Fibroblast of lung (primary cell): ENCODE measurements at regions not wholly inside any gene's neighbourhood (a gene's known extent, or its start where the extent isn't known, plus 50 kb on each side); places are given as distances from the start of the nearest gene placed in this dataset.

ENCODE experiments used
- DNase-seq, 2 donors: peaks; one replicate each; pipeline versions ENCODE4 v3.0.0 to v3.0.0-alpha.2; 2010; ENCODE audit warnings: low read depth in 2 of 2
- H2AFZ ChIP-seq: 2 replicates; pipeline ENCODE4 v1.5.1; 2012; ENCODE audit warnings: low read length, control low read depth, inconsistent platforms
- H3K27ac ChIP-seq: 2 replicates; pipeline ENCODE4 v1.5.1; 2011; ENCODE audit warnings: low read length, control low read depth; ENCODE audit not compliant: insufficient read depth
- H3K27me3 ChIP-seq: 2 replicates; pipeline ENCODE4 v1.5.1; 2011; ENCODE audit warnings: mild to moderate bottlenecking, low read length; ENCODE audit not compliant: control insufficient read depth, insufficient read depth
- H3K36me3 ChIP-seq: 2 replicates; pipeline ENCODE4 v1.5.1; 2011; ENCODE audit warnings: low read length; ENCODE audit not compliant: control insufficient read depth, insufficient read depth
- H3K4me1 ChIP-seq: 2 replicates; pipeline ENCODE4 v1.5.1; 2011; ENCODE audit warnings: low read length; ENCODE audit not compliant: control insufficient read depth, insufficient read depth; ENCODE audit errors: extremely low read depth
- H3K4me2 ChIP-seq: 2 replicates; pipeline ENCODE4 v1.5.1; 2011; ENCODE audit warnings: low read length, control low read depth; ENCODE audit not compliant: insufficient read depth; ENCODE audit errors: extremely low read depth
- H3K4me3 ChIP-seq, 4 experiments: fragments of 200-600 bp in 1 of 4; sonication (generic) in 1 of 4; replicated peaks in 1 of 4; 2 replicates each; pipeline ENCODE4 v1.5.1; 2011 to 2016; ENCODE audit warnings: low read length in 4 of 4, low read depth in 3 of 4, mild to moderate bottlenecking in 3 of 4, control low read depth in 2 of 4, inconsistent platforms in 1 of 4, mixed read lengths in 1 of 4; ENCODE audit not compliant: insufficient read depth in 1 of 4; ENCODE audit errors: control extremely low read depth in 1 of 4
- H3K79me2 ChIP-seq: 2 replicates; pipeline ENCODE4 v1.5.1; 2012; ENCODE audit warnings: mild to moderate bottlenecking, low read length, inconsistent platforms; ENCODE audit not compliant: control insufficient read depth, insufficient read depth
- H3K9ac ChIP-seq: 2 replicates; pipeline ENCODE4 v1.5.1; 2011; ENCODE audit warnings: mild to moderate bottlenecking, low read length, control low read depth; ENCODE audit not compliant: insufficient read depth
- H3K9me3 ChIP-seq: 2 replicates; pipeline ENCODE4 v1.5.1; 2012; ENCODE audit warnings: low read depth, low read length; ENCODE audit not compliant: control insufficient read depth, insufficient read depth
- H4K20me1 ChIP-seq: 2 replicates; pipeline ENCODE4 v1.5.1; 2011; ENCODE audit warnings: low read length; ENCODE audit not compliant: control insufficient read depth, insufficient read depth; ENCODE audit errors: extremely low read depth
- CTCF ChIP-seq, 2 donors: IDR thresholded peaks in 1 of 2; conservative IDR thresholded peaks in 1 of 2; 1 replicate in 1 of 2; 2 replicates in 1 of 2; pipeline ENCODE4 v1.5.1; 2011 to 2012; ENCODE audit warnings: low read length in 2 of 2, control low read depth in 1 of 2, inconsistent platforms in 1 of 2, low read depth in 1 of 2, mild to moderate bottlenecking in 1 of 2
- EZH2 ChIP-seq: IDR thresholded peaks from 2 replicates; pipeline ENCODE4 v1.5.1; 2012; ENCODE audit warnings: low read length, control low read depth, mild to moderate bottlenecking; ENCODE audit errors: missing control alignments

GRCh38 chr10:43802988-43803696 lies 154.5 kb upstream of the ZNF32 start:
- H3K4me1 ChIP-seq = no peaks in the 10 kb centered on the region
- H3K9me3 ChIP-seq = no peaks in the 10 kb centered on the region
- H3K9ac ChIP-seq = no peak overlapping the region
- peaks cover 9% of the 10 kb centered on the region for H3K27me3 ChIP-seq
- H3K4me3 ChIP-seq = no peak overlapping the region
- TF ChIP-seq CTCF (conservative IDR thresholded peaks at IDR 0.05 in 1 of 2, IDR thresholded peaks at IDR 0.05 in 1 of 2; ENCODE audit: low read depth in 1 of 2, low read length in 2 of 2) (no peak), EZH2 (no peak)
- H3K79me2 ChIP-seq = no peaks in the 10 kb centered on the region
- no peak overlapping the region for H3K27ac ChIP-seq
- no peak overlapping the region for H3K4me2 ChIP-seq
- no peaks in the 10 kb centered on the region for H4K20me1 ChIP-seq
- no peaks in the 10 kb centered on the region for H3K36me3 ChIP-seq
- DNase-seq = no peak
- no peak overlapping the region for H2AFZ ChIP-seq

GRCh38 chr10:43801626-43802025 lies 152.9 kb upstream of the ZNF32 start:
- no peak for TF ChIP-seq CTCF (conservative IDR thresholded peaks at IDR 0.05 in 1 of 2, IDR thresholded peaks at IDR 0.05 in 1 of 2; ENCODE audit: low read depth in 1 of 2, low read length in 2 of 2)
- TF ChIP-seq EZH2 = no peak

GRCh38 chr10:43801140-43801539 lies 152.5 kb upstream of the ZNF32 start:
- no peak overlapping the region for H3K4me2 ChIP-seq
- TF ChIP-seq CTCF (conservative IDR thresholded peaks at IDR 0.05 in 1 of 2, IDR thresholded peaks at IDR 0.05 in 1 of 2; ENCODE audit: low read depth in 1 of 2, low read length in 2 of 2) (no peak), EZH2 (no peak)
- H4K20me1 ChIP-seq = no peaks in the 10 kb centered on the region
- H3K4me3 ChIP-seq = no peak overlapping the region
- H3K27me3 ChIP-seq = peaks cover 8% of the 10 kb centered on the region
- H3K9me3 ChIP-seq = no peaks in the 10 kb centered on the region
- H3K4me1 ChIP-seq = no peaks in the 10 kb centered on the region
- H2AFZ ChIP-seq = no peak overlapping the region
- no peaks in the 10 kb centered on the region for H3K79me2 ChIP-seq
- H3K36me3 ChIP-seq = no peaks in the 10 kb centered on the region
- H3K27ac ChIP-seq = no peak overlapping the region
- H3K9ac ChIP-seq = no peak overlapping the region
- DNase-seq = no peak

More at GRCh38 chr10:43801626-43802025, 152.9 kb upstream of the ZNF32 start:
- Histone ChIP-seq H4K20me1 (no peaks in the 10 kb centered on the region), H3K9ac (no peak overlapping the region), H3K79me2 (no peaks in the 10 kb centered on the region), H3K4me1 (no peaks in the 10 kb centered on the region), H3K4me3 (no peak overlapping the region), H3K4me2 (no peak overlapping the region), H3K27me3 (peaks cover 9% of the 10 kb centered on the region), H2AFZ (no peak overlapping the region), H3K27ac (no peak overlapping the region), H3K36me3 (no peaks in the 10 kb centered on the region), H3K9me3 (no peaks in the 10 kb centered on the region)
- DNase-seq = no peak
